HEK293 (cell line): ENCODE measurements at regions not wholly inside any gene's neighbourhood (a gene's known extent, or its start where the extent isn't known, plus 50 kb on each side); places are given as distances from the start of the nearest gene placed in this dataset.
A peak's percentile ranks its signal among the peaks of the same experiment; 100 is the strongest.

Experiments
- CTCF ChIA-PET: fragments of 350-600 bp; formaldehyde crosslinking; extraction: SDS; loops from one replicate; lab custom pipeline; 2021; ENCODE audit warnings: antibody characterized with exemption; lab: Yijun Ruan, JAX
- POLR2A ChIA-PET: fragments of 300-600 bp; formaldehyde crosslinking; extraction: SDS; loops from one replicate; lab custom pipeline; 2020; ENCODE audit warnings: antibody characterized with exemption, inconsistent platforms; lab: Yijun Ruan, JAX
- H3K27ac ChIP-seq: fragments of 200-500 bp; sonication (Bioruptor generic); 2 replicates; pipeline ENCODE4 v1.5.1; 2014; ENCODE audit warnings: low read depth, low read length, control low read depth, inconsistent platforms; ENCODE audit errors: extremely low read depth
- H3K36me3 ChIP-seq, 2 experiments: fragments of 200-500 bp in 1 of 2; sonication (Bioruptor generic) in 1 of 2; 1 replicate in 1 of 2; 2 replicates in 1 of 2; pipeline ENCODE4 v1.5.1; 2014 to 2017; ENCODE audit warnings: inconsistent platforms in 2 of 2, low read length in 2 of 2; ENCODE audit not compliant: control insufficient read depth in 2 of 2, insufficient read depth in 1 of 2
- H3K4me1 ChIP-seq: fragments of 200-500 bp; sonication (Bioruptor generic); 2 replicates; pipeline ENCODE4 v1.5.1; 2014; ENCODE audit warnings: mild to moderate bottlenecking, low read length, inconsistent platforms; ENCODE audit not compliant: control insufficient read depth, insufficient read depth
- H3K4me3 ChIP-seq: 2 replicates; pipeline ENCODE4 v1.5.1; 2011; ENCODE audit warnings: low read depth, mild to moderate bottlenecking, control low read depth, low read length, moderate library complexity
- H3K9me3 ChIP-seq: fragments of 200-500 bp; sonication (Bioruptor generic); 2 replicates; pipeline ENCODE4 v1.5.1; 2014; ENCODE audit warnings: low read depth, low read length, inconsistent platforms; ENCODE audit not compliant: control insufficient read depth, insufficient read depth
- EGR2 ChIP-seq: fragments of 450-650 bp; formaldehyde crosslinking; IDR thresholded peaks from 2 replicates; pipeline ENCODE4 v1.5.1; 2016; ENCODE audit warnings: low read depth, missing biosample characterization, missing genetic modification characterization
- HIC1 ChIP-seq: fragments of 450-650 bp; formaldehyde crosslinking; IDR thresholded peaks from 2 replicates; pipeline ENCODE4 v1.5.1; 2016; ENCODE audit warnings: missing biosample characterization, missing genetic modification characterization
- KLF7 ChIP-seq: fragments of 450-650 bp; formaldehyde crosslinking; IDR thresholded peaks from 2 replicates; pipeline ENCODE4 v1.5.1; 2016; ENCODE audit warnings: missing biosample characterization, missing genetic modification characterization, borderline replicate concordance
- MZF1 ChIP-seq: fragments of 450-650 bp; formaldehyde crosslinking; IDR thresholded peaks from 2 replicates; pipeline ENCODE4 v1.5.1; 2017; ENCODE audit warnings: missing biosample characterization, missing genetic modification characterization, borderline replicate concordance
- ZFP41 ChIP-seq: fragments of 450-650 bp; formaldehyde crosslinking; IDR thresholded peaks from 2 replicates; pipeline ENCODE4 v1.5.1; 2016; ENCODE audit warnings: missing biosample characterization, missing genetic modification characterization, borderline replicate concordance
- ZNF132 ChIP-seq: fragments of 450-650 bp; formaldehyde crosslinking; IDR thresholded peaks from 2 replicates; pipeline ENCODE4 v1.5.1; 2017; ENCODE audit warnings: missing biosample characterization, missing genetic modification characterization, borderline replicate concordance
- ZNF140 ChIP-seq: fragments of 450-650 bp; formaldehyde crosslinking; IDR thresholded peaks from 2 replicates; pipeline ENCODE4 v1.5.1; 2016; ENCODE audit warnings: missing biosample characterization, missing genetic modification characterization
- ZNF155 ChIP-seq: fragments of 450-650 bp; formaldehyde crosslinking; IDR thresholded peaks from 2 replicates; pipeline ENCODE4 v1.5.1; 2016; ENCODE audit warnings: missing biosample characterization, missing genetic modification characterization
- ZNF174 ChIP-seq: fragments of 450-650 bp; formaldehyde crosslinking; IDR thresholded peaks from 2 replicates; pipeline ENCODE4 v1.5.0; 2017; ENCODE audit warnings: missing biosample characterization, mild to moderate bottlenecking, missing genetic modification characterization
- ZNF354C ChIP-seq: fragments of 450-650 bp; formaldehyde crosslinking; IDR thresholded peaks from 2 replicates; pipeline ENCODE4 v1.5.1; 2016; ENCODE audit warnings: missing biosample characterization, missing genetic modification characterization, low read depth, borderline replicate concordance
- ZNF366 ChIP-seq: fragments of 450-650 bp; formaldehyde crosslinking; conservative IDR thresholded peaks from 2 replicates; pipeline ENCODE4 v1.5.1; 2016; ENCODE audit warnings: missing biosample characterization, missing genetic modification characterization
- ZNF629 ChIP-seq: fragments of 450-650 bp; formaldehyde crosslinking; IDR thresholded peaks from 2 replicates; pipeline ENCODE4 v1.5.1; 2017; ENCODE audit warnings: missing biosample characterization, missing genetic modification characterization
- ZNF660 ChIP-seq: fragments of 450-650 bp; IDR thresholded peaks from 2 replicates; pipeline ENCODE4 v1.5.1; 2018; ENCODE audit warnings: missing biosample characterization, mild to moderate bottlenecking, missing genetic modification characterization
- ZNF747 ChIP-seq: fragments of 450-650 bp; formaldehyde crosslinking; IDR thresholded peaks from 2 replicates; pipeline ENCODE4 v1.5.1; 2016; ENCODE audit warnings: missing biosample characterization, missing genetic modification characterization
- ZNF785 ChIP-seq: fragments of 450-650 bp; formaldehyde crosslinking; IDR thresholded peaks from 2 replicates; pipeline ENCODE4 v1.5.1; 2016; ENCODE audit warnings: missing biosample characterization, missing genetic modification characterization
- TF ChIP-seq, protein P1 (sequence below): fragments of 450-650 bp; formaldehyde crosslinking; IDR thresholded peaks from 2 replicates; pipeline ENCODE4 v1.5.1; 2017; ENCODE audit warnings: missing biosample characterization, mild to moderate bottlenecking, missing genetic modification characterization, moderate library complexity
- TF ChIP-seq, protein P2 (sequence below): fragments of 450-650 bp; formaldehyde crosslinking; IDR thresholded peaks from 2 replicates; pipeline ENCODE4 v1.5.1; 2016; ENCODE audit warnings: missing biosample characterization, missing genetic modification characterization

DNA sequence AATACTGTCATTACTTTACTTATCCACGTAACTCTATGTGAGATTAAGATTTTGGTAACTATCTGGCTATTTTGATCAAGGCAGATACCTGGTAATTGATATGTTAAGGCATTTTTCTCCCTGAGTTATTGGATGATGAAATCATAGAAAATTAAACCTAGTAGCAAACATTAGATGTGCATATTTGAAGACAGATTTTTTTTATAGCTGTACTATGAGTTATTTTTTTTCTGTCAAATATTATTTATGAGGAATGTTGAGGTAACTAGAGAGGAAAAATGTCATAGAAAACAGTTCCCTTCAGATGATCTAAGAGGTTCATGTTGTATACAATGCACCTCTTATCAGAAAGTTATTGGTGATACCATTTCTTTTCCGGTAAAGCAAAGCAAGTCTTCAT lies 64.9 kb upstream of the SLC38A2 start (continued):
- TF ChIP-seq ZNF155 (tag by site-specific recombination), result no peak

- TF ChIP-seq, protein P1, sequence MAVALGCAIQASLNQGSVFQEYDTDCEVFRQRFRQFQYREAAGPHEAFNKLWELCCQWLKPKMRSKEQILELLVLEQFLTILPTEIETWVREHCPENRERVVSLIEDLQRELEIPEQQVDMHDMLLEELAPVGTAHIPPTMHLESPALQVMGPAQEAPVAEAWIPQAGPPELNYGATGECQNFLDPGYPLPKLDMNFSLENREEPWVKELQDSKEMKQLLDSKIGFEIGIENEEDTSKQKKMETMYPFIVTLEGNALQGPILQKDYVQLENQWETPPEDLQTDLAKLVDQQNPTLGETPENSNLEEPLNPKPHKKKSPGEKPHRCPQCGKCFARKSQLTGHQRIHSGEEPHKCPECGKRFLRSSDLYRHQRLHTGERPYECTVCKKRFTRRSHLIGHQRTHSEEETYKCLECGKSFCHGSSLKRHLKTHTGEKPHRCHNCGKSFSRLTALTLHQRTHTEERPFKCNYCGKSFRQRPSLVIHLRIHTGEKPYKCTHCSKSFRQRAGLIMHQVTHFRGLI (tag by site-specific recombination), result no peak
- TF ChIP-seq MZF1 (tag by site-specific recombination) (peak; percentile 99), ZNF747 (tag by site-specific recombination) (no peak)
- H3K4me1 ChIP-seq, result peaks cover 5% of the 10 kb centered on the region
- ChIA-PET CTCF (no interaction called here), POLR2A (no interaction called here)
- no peaks in the 10 kb centered on the region for H3K9me3 ChIP-seq
- H3K4me3 ChIP-seq, result no peak overlapping the region
- no peak overlapping the region for H3K27ac ChIP-seq
- no peaks in the 10 kb centered on the region for H3K36me3 ChIP-seq
Measured at GRCh38 chr12:46436747-46437146, 64.2 kb upstream of the SLC38A2 start.

DNA sequence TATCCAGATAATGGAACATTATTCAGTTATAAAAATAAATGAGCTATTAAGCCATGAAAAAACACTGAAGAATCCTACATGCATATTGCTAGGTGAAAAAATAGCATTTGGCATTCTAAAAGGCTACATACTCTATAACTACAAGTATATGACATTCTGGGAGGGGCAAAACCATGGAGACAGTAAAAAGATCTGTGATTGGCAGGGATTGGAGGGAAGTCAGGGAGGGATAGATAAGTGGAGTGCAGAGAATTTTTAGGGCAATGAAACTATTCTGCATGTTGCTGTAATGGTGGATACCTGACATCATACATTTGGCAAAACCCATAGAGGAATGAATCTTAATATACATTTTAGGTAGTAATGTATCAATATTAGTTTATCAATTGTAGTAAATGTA lies 63.1 kb upstream of the SLC38A2 start:
- Histone ChIP-seq H3K9me3 (no peaks in the 10 kb centered on the region), H3K4me3 (no peak overlapping the region), H3K36me3 (no peaks in the 10 kb centered on the region), H3K4me1 (peaks cover 12% of the 10 kb centered on the region), H3K27ac (no peak overlapping the region)
- ChIA-PET CTCF (interaction anchor here (0.6 kb wide), 2 partner anchors 40 to 44 kb away, joined by 3 read pairs; no protein-coding TSS in a partner anchor), POLR2A (no interaction called here)
- no peak for TF ChIP-seq ZFP41 (tag by site-specific recombination)
- TF ChIP-seq, protein P2, sequence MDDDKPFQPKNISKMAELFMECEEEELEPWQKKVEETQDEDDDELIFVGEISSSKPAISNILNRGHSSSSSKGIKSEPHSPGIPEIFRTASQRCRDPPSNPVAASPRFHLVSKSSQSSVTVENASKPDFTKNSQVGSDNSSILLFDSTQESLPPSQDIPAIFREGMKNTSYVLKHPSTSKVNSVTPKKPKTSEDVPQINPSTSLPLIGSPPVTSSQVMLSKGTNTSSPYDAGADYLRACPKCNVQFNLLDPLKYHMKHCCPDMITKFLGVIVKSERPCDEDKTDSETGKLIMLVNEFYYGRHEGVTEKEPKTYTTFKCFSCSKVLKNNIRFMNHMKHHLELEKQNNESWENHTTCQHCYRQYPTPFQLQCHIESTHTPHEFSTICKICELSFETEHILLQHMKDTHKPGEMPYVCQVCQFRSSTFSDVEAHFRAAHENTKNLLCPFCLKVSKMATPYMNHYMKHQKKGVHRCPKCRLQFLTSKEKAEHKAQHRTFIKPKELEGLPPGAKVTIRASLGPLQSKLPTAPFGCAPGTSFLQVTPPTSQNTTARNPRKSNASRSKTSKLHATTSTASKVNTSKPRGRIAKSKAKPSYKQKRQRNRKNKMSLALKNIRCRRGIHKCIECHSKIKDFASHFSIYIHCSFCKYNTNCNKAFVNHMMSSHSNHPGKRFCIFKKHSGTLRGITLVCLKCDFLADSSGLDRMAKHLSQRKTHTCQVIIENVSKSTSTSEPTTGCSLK (tag by site-specific recombination), result no peak
- no peak for TF ChIP-seq ZNF140 (tag by site-specific recombination)
- TF ChIP-seq ZNF629 (tag by site-specific recombination), result no peak
- TF ChIP-seq ZNF174 (tag by site-specific recombination), result no peak
- no peak for TF ChIP-seq ZNF660 (tag by site-specific recombination)
- TF ChIP-seq KLF7 (tag by site-specific recombination), result no peak
- TF ChIP-seq ZNF785, result no peak
- no peak for TF ChIP-seq ZNF366
- TF ChIP-seq HIC1 (tag by site-specific recombination), result no peak
- no peak for TF ChIP-seq EGR2 (tag by site-specific recombination)
- no peak for TF ChIP-seq ZNF132 (tag by site-specific recombination)
- TF ChIP-seq ZNF354C (tag by site-specific recombination), result no peak
